Renal pelvis (tissue), 1 donor: ENCODE measurements at regions not wholly inside any gene's neighbourhood (a gene's known extent, or its start where the extent isn't known, plus 50 kb on each side); places are given as distances from the start of the nearest gene placed in this dataset.

Experiments
- DNase-seq: peaks from one replicate; pipeline ENCODE4 v3.0.0-alpha.2; 2013

- no peak for DNase-seq
Measured at GRCh38 chr2:39537150-39537549, 100.1 kb upstream of the MAP4K3 start.

GRCh38 chr2:39538718-39539117 lies 101.6 kb upstream of the MAP4K3 start:
- DNase-seq = no peak

- peak; percentile 23 for DNase-seq
Measured at GRCh38 chr2:39540414-39540813, 103.3 kb upstream of the MAP4K3 start.

GRCh38 chr2:39541011-39541930 lies 104.2 kb upstream of the MAP4K3 start:
- DNase-seq = no peak

- DNase-seq = peak; percentile 46
Measured at GRCh38 chr2:39542523-39542922, 105.4 kb upstream of the MAP4K3 start.

GRCh38 chr2:39545957-39546356 lies 108.9 kb upstream of the MAP4K3 start:
- no peak for DNase-seq

- DNase-seq = no peak
Measured at GRCh38 chr2:39546409-39546808, 109.3 kb upstream of the MAP4K3 start.

- no peak for DNase-seq
Measured at GRCh38 chr2:39546937-39547336, 109.9 kb upstream of the MAP4K3 start.

- no peak for DNase-seq
Measured at GRCh38 chr2:39547811-39548719, 111.0 kb upstream of the MAP4K3 start.

GRCh38 chr2:39549000-39549399 lies 111.9 kb upstream of the MAP4K3 start:
- DNase-seq = no peak

GRCh38 chr2:39549718-39550464 lies 112.8 kb upstream of the MAP4K3 start:
- DNase-seq = no peak

- DNase-seq = no peak
Measured at GRCh38 chr2:39550701-39551285, 113.7 kb upstream of the MAP4K3 start.

- no peak for DNase-seq
Measured at GRCh38 chr2:39558906-39559305, 106.8 kb upstream of the TMEM178A start.

- no peak for DNase-seq
Measured at GRCh38 chr2:39563572-39563971, 102.1 kb upstream of the TMEM178A start.

- DNase-seq = no peak
Measured at GRCh38 chr2:39567507-39567906, 98.2 kb upstream of the TMEM178A start.

GRCh38 chr2:39568116-39568515 lies 97.6 kb upstream of the TMEM178A start:
- DNase-seq = no peak

GRCh38 chr2:39568561-39569006 lies 97.1 kb upstream of the TMEM178A start:
- peak; percentile 73 for DNase-seq

GRCh38 chr2:39570130-39570555 lies 95.6 kb upstream of the TMEM178A start:
- DNase-seq = no peak

- no peak for DNase-seq
Measured at GRCh38 chr2:39570614-39571013, 95.1 kb upstream of the TMEM178A start.

GRCh38 chr2:39571111-39571731 lies 94.5 kb upstream of the TMEM178A start:
- DNase-seq = no peak

GRCh38 chr2:39573276-39573675 lies 92.4 kb upstream of the TMEM178A start:
- no peak for DNase-seq
